ENCODE measurements at regions not wholly inside any gene's neighbourhood (a gene's known extent, or its start where the extent isn't known, plus 50 kb on each side); places are given as distances from the start of the nearest gene placed in this dataset.
"Not testable (repeated sequence)": the region's sequence is repeated elsewhere in the genome, so short reads cannot be mapped to it uniquely, and the experiment has no call there.

- no peak for DNase-seq (ENCODE audit: low read depth, low spot score)
Observed at GRCh38 chr16:7278636-7279035, 54.0 kb upstream of the RBFOX1 start.

GRCh38 chr16:7272567-7273158 lies 60.0 kb upstream of the RBFOX1 start:
- no peak for DNase-seq (ENCODE audit: low read depth, low spot score)

DNA sequence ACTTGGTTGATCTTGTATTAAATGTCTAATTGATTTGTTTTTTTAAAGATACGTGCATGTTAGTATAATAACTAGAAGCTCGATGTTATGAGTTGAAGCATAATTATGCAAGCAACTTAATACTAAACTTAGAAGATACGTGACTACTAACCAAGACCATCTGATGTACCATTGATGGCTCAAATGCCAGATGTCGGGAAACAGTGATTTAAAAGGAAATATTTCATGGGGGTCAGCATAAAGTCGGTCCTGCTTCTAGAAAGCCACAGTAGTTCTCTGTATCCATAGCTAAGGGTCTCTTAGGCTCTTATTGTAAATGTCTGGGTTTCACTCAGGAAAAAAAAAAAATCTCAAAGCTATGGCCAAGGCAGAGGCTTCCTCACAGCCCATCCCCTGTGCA lies 61.2 kb upstream of the RBFOX1 start:
- DNase-seq (ENCODE audit: low read depth, low spot score) = no peak

- no peak for DNase-seq (ENCODE audit: low read depth, low spot score)
Observed at GRCh38 chr16:7270823-7271222, 61.8 kb upstream of the RBFOX1 start.

GRCh38 chr16:7270006-7270405 lies 62.6 kb upstream of the RBFOX1 start:
- DNase-seq (ENCODE audit: low read depth, low spot score) = no peak

DNA sequence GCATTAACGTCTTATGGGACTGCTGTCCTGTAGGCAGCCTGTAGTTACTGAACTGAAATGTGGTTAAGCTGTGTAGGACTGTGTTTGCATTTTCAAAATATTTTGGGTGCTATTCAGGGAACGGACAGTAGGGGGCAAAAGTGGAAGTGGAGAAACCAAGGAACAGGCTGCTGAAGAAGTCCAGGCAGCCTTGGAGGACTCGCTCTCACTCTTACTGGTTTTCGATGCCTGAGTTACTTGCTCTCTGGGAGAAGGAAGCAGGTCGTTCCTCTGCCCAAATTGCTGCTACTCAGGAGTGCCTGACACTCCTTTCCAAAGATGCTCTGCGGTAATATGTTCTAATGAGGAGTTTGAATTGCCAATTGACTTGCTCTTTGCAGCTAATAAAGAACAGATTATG lies 64.5 kb upstream of the RBFOX1 start:
- peak; percentile 2 for DNase-seq (ENCODE audit: low read depth, low spot score)

- no peak for DNase-seq (ENCODE audit: low read depth, low spot score)
Observed at GRCh38 chr16:7257016-7257415, 75.6 kb upstream of the RBFOX1 start.

DNA sequence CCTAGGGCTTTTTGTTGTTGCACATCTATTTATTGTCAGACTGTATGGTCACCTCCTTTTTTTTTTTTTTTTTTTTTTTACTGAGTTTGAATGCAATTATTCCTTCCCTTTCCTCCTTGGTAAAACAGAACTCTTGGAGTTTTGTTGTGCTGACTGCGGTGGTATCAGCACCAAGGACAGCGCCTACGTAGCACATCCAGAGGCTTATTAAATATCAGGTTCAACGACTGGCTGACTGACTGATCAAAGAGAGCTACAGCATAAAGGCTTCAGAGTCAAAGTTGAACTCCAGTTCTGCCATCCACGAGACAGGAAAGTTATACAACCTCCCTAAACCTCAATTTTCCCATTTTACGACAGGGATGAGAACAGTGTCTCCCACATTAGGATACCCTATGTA lies 86.1 kb upstream of the RBFOX1 start:
- DNase-seq (ENCODE audit: low read depth, low spot score) = no peak

- no peak for DNase-seq (ENCODE audit: low read depth, low spot score)
Observed at GRCh38 chr16:7239547-7239946, 93.1 kb upstream of the RBFOX1 start.

GRCh38 chr16:7236824-7237410 lies 95.7 kb upstream of the RBFOX1 start:
- no peak for DNase-seq (ENCODE audit: low read depth, low spot score)

- DNase-seq (ENCODE audit: low read depth, low spot score) = no peak
Observed at GRCh38 chr16:7233975-7234374, 98.7 kb upstream of the RBFOX1 start.

- no peak for DNase-seq (ENCODE audit: low read depth, low spot score)
Observed at GRCh38 chr16:7231762-7232161, 100.9 kb upstream of the RBFOX1 start.

GRCh38 chr16:7229433-7230218 lies 103.0 kb upstream of the RBFOX1 start:
- DNase-seq (ENCODE audit: low read depth, low spot score) = not testable (repeated sequence)

DNA sequence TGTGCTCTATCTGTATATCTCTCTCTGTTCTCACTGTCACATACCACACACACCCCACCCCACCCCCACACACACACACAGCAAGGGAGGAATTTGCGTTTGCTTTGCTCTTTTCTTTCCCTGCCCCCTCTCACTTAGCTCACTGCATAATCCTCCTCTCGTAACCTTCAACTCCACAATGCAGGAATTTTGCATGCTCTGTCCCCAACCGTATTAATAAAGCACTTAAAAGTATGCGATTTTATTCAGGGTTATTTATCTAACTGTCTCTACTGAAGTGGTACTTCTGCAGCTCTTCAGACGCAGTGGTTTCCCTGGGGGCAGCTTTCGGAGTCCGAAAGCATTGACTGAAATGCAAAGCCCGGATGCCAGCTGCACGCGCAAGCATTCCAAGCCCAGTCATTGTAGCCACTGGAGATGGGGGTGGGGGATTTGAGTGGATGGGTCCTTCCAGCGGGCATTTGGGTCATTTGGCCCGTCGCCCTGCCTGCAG lies 105.4 kb upstream of the RBFOX1 start:
- peak; percentile 9 for DNase-seq (ENCODE audit: low read depth, low spot score)

DNA sequence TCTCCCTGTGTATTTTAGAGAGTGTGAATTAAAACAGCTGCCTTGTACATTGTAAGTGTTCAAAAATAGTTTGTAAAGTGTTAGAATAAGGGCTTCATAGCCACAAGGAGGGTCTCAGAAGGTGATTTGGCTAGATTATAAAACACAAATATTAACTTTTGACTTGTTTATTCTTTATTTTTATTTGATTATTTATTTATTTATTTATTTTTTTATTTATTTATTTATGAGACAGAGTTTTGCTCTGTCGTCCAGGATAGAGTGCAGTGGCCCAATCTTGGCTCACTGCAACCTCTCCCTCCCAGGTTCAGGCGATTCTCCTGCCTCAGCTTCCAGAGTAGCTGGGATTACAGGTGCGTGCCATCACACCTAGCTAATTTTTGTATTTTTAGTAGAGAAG lies 111.5 kb upstream of the RBFOX1 start:
- DNase-seq (ENCODE audit: low read depth, low spot score) = no peak

GRCh38 chr16:7218936-7219335 lies 113.7 kb upstream of the RBFOX1 start:
- DNase-seq (ENCODE audit: low read depth, low spot score) = no peak

DNA sequence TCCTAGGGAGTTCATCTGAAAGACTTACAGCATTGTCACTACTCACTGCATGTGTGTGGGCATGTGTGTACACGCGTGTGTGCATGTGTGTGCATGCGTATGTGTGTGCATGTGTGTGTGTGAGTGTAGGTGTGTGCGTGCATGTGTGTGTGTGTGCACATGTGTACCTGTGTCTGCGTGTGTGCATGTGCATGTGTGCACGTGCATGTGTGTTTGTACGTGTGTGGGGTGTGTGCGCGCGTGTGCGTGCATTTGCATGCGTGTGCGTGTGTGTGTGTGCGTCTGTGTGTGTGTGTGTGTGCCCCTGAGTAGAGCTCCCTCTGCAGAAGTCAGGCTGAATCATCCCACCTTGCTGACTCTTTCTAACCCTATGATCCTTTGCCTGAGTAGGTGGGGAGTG lies 114.8 kb upstream of the RBFOX1 start:
- DNase-seq (ENCODE audit: low read depth, low spot score) = no peak

- no peak for DNase-seq (ENCODE audit: low read depth, low spot score)
Observed at GRCh38 chr16:7216719-7217118, 115.9 kb upstream of the RBFOX1 start.

- no peak for DNase-seq (ENCODE audit: low read depth, low spot score)
Observed at GRCh38 chr16:7211781-7212180, 120.9 kb upstream of the RBFOX1 start.

GRCh38 chr16:7209598-7209997 lies 123.0 kb upstream of the RBFOX1 start:
- no peak for DNase-seq (ENCODE audit: low read depth, low spot score)

GRCh38 chr16:7206469-7206868 lies 126.2 kb upstream of the RBFOX1 start:
- DNase-seq (ENCODE audit: low read depth, low spot score) = no peak

DNA sequence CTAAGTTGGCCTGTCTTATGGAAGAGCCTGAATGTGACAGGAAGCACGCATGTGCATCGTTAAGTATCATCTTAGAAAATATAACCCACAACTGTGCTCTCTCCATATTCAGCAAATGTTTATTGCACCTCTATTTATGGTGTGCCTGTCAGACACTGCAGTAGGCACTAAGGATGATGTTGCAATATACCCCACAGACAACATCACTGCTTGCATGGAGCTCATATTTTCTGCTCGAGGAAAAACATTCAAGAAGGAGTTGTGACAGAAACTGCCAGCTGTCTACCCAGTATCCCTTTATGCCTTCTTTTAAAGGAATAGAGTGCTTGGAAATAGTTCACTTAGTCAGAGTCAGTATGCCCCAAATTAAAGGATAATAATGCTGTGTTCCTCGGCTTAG lies 132.3 kb upstream of the RBFOX1 start:
- no peak for DNase-seq (ENCODE audit: low read depth, low spot score)

DNA sequence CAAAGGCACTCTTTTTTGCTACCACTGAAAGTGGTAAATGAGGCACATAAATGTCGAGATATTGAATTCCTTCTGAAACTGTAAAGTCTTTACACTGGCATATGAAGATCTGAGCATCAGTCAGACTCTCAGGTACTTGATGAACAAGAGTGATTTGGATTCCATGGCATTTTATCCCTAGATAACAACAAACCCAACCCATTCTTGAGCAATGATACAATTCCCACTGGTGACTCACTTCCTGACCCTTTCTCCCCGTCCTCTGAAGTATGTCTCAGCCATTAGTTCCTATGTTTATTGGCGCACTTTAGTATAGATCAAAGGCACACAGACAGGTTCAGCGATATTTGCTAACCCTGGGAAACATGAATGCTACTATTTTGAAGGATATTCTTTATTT lies 147.0 kb upstream of the RBFOX1 start:
- DNase-seq (ENCODE audit: low read depth, low spot score) = no peak
